ENCODE measurements at regions not wholly inside any gene's neighbourhood (a gene's known extent, or its start where the extent isn't known, plus 50 kb on each side); places are given as distances from the start of the nearest gene placed in this dataset.

GRCh38 chr5:87906962-87907361 lies 361.7 kb downstream of the TMEM161B start:
- no peaks in the 10 kb centered on the region for H3K36me3 ChIP-seq (ENCODE audit: control insufficient read depth, insufficient read depth, low read length)
- H3K9me3 ChIP-seq (ENCODE audit: control insufficient read depth, insufficient read depth, low read depth, low read length), result no peaks in the 10 kb centered on the region; the same call in 1 of the 2 replicates
- H3K27me3 ChIP-seq (ENCODE audit: control insufficient read depth, insufficient read depth, low read length), result no peaks in the 10 kb centered on the region
- H3K4me1 ChIP-seq (ENCODE audit: control insufficient read depth, insufficient read depth, low read length), result peaks cover 17% of the 10 kb centered on the region
- H3K9ac ChIP-seq (ENCODE audit: low read length), result no peak overlapping the region
- H3K27ac ChIP-seq (ENCODE audit: low read depth, low read length), result no peak overlapping the region
- H3K4me3 ChIP-seq (ENCODE audit: low read depth, low read length), result no peak overlapping the region

- Histone ChIP-seq H3K36me3 (ENCODE audit: control insufficient read depth, insufficient read depth, low read length) (no peaks in the 10 kb centered on the region), H3K27ac (ENCODE audit: low read depth, low read length) (no peak overlapping the region), H3K4me3 (ENCODE audit: low read depth, low read length) (no peak overlapping the region), H3K9ac (ENCODE audit: low read length) (no peak overlapping the region), H3K27me3 (ENCODE audit: control insufficient read depth, insufficient read depth, low read length) (no peaks in the 10 kb centered on the region), H3K4me1 (ENCODE audit: control insufficient read depth, insufficient read depth, low read length) (peaks cover 20% of the 10 kb centered on the region), H3K9me3 (ENCODE audit: control insufficient read depth, insufficient read depth, low read depth, low read length) (no peaks in the 10 kb centered on the region)
Observed at GRCh38 chr5:87900419-87900818, 368.2 kb downstream of the TMEM161B start.

- Histone ChIP-seq H3K9ac (ENCODE audit: low read length) (no peak overlapping the region), H3K4me3 (ENCODE audit: low read depth, low read length) (no peak overlapping the region), H3K27ac (ENCODE audit: low read depth, low read length) (no peak overlapping the region), H3K36me3 (ENCODE audit: control insufficient read depth, insufficient read depth, low read length) (no peaks in the 10 kb centered on the region), H3K9me3 (ENCODE audit: control insufficient read depth, insufficient read depth, low read depth, low read length) (no peaks in the 10 kb centered on the region), H3K27me3 (ENCODE audit: control insufficient read depth, insufficient read depth, low read length) (no peaks in the 10 kb centered on the region), H3K4me1 (ENCODE audit: control insufficient read depth, insufficient read depth, low read length) (peaks cover 20% of the 10 kb centered on the region)
Observed at GRCh38 chr5:87899721-87900131, 368.9 kb downstream of the TMEM161B start.

- Histone ChIP-seq H3K27ac (ENCODE audit: low read depth, low read length) (no peak overlapping the region), H3K4me3 (ENCODE audit: low read depth, low read length) (no peak overlapping the region), H3K4me1 (ENCODE audit: control insufficient read depth, insufficient read depth, low read length) (peaks cover 20% of the 10 kb centered on the region), H3K27me3 (ENCODE audit: control insufficient read depth, insufficient read depth, low read length) (no peaks in the 10 kb centered on the region), H3K9me3 (ENCODE audit: control insufficient read depth, insufficient read depth, low read depth, low read length) (no peaks in the 10 kb centered on the region), H3K9ac (ENCODE audit: low read length) (no peak overlapping the region), H3K36me3 (ENCODE audit: control insufficient read depth, insufficient read depth, low read length) (no peaks in the 10 kb centered on the region)
Observed at GRCh38 chr5:87899208-87899661, 369.4 kb downstream of the TMEM161B start.

DNA sequence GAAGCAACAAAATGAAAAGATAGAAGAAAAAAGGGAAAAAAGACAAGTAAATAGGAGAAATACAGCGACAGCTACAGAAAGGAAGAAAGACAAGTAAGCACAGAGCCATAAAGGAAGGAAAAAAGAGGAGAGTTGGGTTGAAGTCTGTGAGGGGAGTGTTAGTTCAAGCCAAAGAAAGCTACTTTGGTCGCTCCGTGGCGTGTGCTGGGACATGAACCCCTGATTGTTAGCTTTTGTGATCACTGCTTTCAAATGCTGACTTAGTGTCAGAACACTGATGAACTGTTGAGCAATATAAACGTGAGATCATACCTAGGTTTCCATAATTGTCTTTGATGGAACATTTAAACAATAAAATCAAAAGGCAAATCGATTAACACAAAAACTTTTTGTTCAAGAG lies 370.1 kb downstream of the TMEM161B start:
- Histone ChIP-seq H3K27me3 (ENCODE audit: control insufficient read depth, insufficient read depth, low read length) (no peaks in the 10 kb centered on the region), H3K9me3 (ENCODE audit: control insufficient read depth, insufficient read depth, low read depth, low read length) (no peaks in the 10 kb centered on the region), H3K4me1 (ENCODE audit: control insufficient read depth, insufficient read depth, low read length) (peaks cover 20% of the 10 kb centered on the region), H3K27ac (ENCODE audit: low read depth, low read length) (no peak overlapping the region), H3K9ac (ENCODE audit: low read length) (no peak overlapping the region), H3K36me3 (ENCODE audit: control insufficient read depth, insufficient read depth, low read length) (no peaks in the 10 kb centered on the region), H3K4me3 (ENCODE audit: low read depth, low read length) (no peak overlapping the region)

DNA sequence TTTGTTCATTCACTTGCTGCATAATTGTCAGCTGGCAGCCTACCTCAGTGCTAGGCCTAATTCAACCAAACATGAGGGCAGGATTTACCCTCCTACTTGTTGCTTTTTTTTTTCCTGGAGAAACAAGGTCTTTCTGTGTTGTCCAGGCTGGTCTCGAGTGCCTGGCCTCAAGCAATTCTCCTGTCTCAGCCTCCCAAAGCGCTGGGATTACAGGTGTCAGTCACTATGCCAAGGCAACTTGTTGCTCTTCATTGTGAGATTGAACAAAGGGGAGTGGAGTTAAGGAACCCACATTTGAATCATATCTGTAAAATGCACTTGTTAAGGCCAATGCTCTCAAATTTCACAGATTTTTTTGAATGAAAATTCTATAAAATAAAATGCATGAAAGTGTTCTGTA lies 380.5 kb downstream of the TMEM161B start:
- H3K4me1 ChIP-seq (ENCODE audit: control insufficient read depth, insufficient read depth, low read length), result no peaks in the 10 kb centered on the region

DNA sequence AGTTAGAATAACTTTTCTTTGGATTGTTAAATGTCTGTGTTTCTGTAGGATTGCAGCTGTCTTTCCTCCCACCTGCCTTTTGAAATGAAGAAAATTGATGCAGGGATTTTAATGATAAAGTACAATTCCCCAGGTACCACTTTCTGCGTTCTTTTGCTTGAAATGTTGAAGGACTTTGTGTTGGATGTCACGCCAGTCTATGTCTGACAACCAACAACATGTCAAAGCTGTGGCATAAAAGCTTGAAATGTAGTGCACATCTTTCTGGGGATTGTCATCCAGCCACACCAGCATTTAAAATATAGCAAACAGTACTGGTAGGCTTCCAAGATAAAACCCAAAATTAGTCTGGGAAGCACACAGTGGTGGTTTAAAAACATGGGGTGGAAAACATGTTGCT lies 381.4 kb downstream of the TMEM161B start:
- H3K27me3 ChIP-seq (ENCODE audit: control insufficient read depth, insufficient read depth, low read length), result no peaks in the 10 kb centered on the region
- H3K36me3 ChIP-seq (ENCODE audit: control insufficient read depth, insufficient read depth, low read length), result no peaks in the 10 kb centered on the region
- H3K4me1 ChIP-seq (ENCODE audit: control insufficient read depth, insufficient read depth, low read length), result no peaks in the 10 kb centered on the region
- no peak overlapping the region for H3K4me3 ChIP-seq (ENCODE audit: low read depth, low read length)
- no peaks in the 10 kb centered on the region for H3K9me3 ChIP-seq (ENCODE audit: control insufficient read depth, insufficient read depth, low read depth, low read length)
- no peak overlapping the region for H3K9ac ChIP-seq (ENCODE audit: low read length)
- no peak overlapping the region for H3K27ac ChIP-seq (ENCODE audit: low read depth, low read length)

More for the DNA sequence above, 380.5 kb downstream of the TMEM161B start:
- H3K4me3 ChIP-seq (ENCODE audit: low read depth, low read length), result no peak overlapping the region
- no peak overlapping the region for H3K9ac ChIP-seq (ENCODE audit: low read length)
- no peaks in the 10 kb centered on the region for H3K9me3 ChIP-seq (ENCODE audit: control insufficient read depth, insufficient read depth, low read depth, low read length)
- H3K36me3 ChIP-seq (ENCODE audit: control insufficient read depth, insufficient read depth, low read length), result no peaks in the 10 kb centered on the region
- H3K27me3 ChIP-seq (ENCODE audit: control insufficient read depth, insufficient read depth, low read length), result no peaks in the 10 kb centered on the region
- H3K27ac ChIP-seq (ENCODE audit: low read depth, low read length), result no peak overlapping the region

GRCh38 chr5:87886164-87886563 lies 382.5 kb downstream of the TMEM161B start:
- no peaks in the 10 kb centered on the region for H3K4me1 ChIP-seq (ENCODE audit: control insufficient read depth, insufficient read depth, low read length)
- no peaks in the 10 kb centered on the region for H3K27me3 ChIP-seq (ENCODE audit: control insufficient read depth, insufficient read depth, low read length)
- no peaks in the 10 kb centered on the region for H3K9me3 ChIP-seq (ENCODE audit: control insufficient read depth, insufficient read depth, low read depth, low read length)
- H3K4me3 ChIP-seq (ENCODE audit: low read depth, low read length), result no peak overlapping the region
- no peak overlapping the region for H3K9ac ChIP-seq (ENCODE audit: low read length)
- no peak overlapping the region for H3K27ac ChIP-seq (ENCODE audit: low read depth, low read length)
- no peaks in the 10 kb centered on the region for H3K36me3 ChIP-seq (ENCODE audit: control insufficient read depth, insufficient read depth, low read length)

GRCh38 chr5:87885758-87886157 lies 382.9 kb downstream of the TMEM161B start:
- Histone ChIP-seq H3K27ac (ENCODE audit: low read depth, low read length) (no peak overlapping the region), H3K27me3 (ENCODE audit: control insufficient read depth, insufficient read depth, low read length) (no peaks in the 10 kb centered on the region), H3K4me1 (ENCODE audit: control insufficient read depth, insufficient read depth, low read length) (no peaks in the 10 kb centered on the region), H3K9ac (ENCODE audit: low read length) (no peak overlapping the region), H3K36me3 (ENCODE audit: control insufficient read depth, insufficient read depth, low read length) (no peaks in the 10 kb centered on the region), H3K9me3 (ENCODE audit: control insufficient read depth, insufficient read depth, low read depth, low read length) (no peaks in the 10 kb centered on the region), H3K4me3 (ENCODE audit: low read depth, low read length) (no peak overlapping the region)

- Histone ChIP-seq H3K27me3 (ENCODE audit: control insufficient read depth, insufficient read depth, low read length) (no peaks in the 10 kb centered on the region), H3K27ac (ENCODE audit: low read depth, low read length) (no peak overlapping the region), H3K4me3 (ENCODE audit: low read depth, low read length) (no peak overlapping the region), H3K36me3 (ENCODE audit: control insufficient read depth, insufficient read depth, low read length) (no peaks in the 10 kb centered on the region), H3K9me3 (ENCODE audit: control insufficient read depth, insufficient read depth, low read depth, low read length) (no peaks in the 10 kb centered on the region), H3K9ac (ENCODE audit: low read length) (no peak overlapping the region), H3K4me1 (ENCODE audit: control insufficient read depth, insufficient read depth, low read length) (peaks cover 14% of the 10 kb centered on the region)
Observed at GRCh38 chr5:87877495-87877894, 391.1 kb downstream of the TMEM161B start.

DNA sequence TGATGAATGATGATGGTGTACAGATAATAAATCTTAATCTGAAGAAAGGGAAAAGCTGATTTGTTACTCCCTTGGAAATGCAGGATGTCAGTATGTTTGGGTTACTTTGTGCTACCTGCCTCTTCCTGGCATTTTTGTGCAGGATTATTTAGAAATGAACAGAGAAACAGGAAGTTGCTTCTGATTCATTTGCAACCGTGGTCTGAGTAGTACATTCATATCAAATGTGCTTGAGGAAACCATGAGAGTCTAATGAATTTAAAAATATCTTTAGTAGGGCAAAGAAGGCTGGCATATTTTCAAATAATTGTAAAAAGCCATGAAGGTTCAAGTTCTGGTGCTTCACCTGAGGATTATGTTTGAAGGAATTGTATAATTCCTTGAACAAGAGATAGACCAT lies 391.6 kb downstream of the TMEM161B start:
- no peak overlapping the region for H3K9ac ChIP-seq (ENCODE audit: low read length)
- no peaks in the 10 kb centered on the region for H3K27me3 ChIP-seq (ENCODE audit: control insufficient read depth, insufficient read depth, low read length)
- no peak overlapping the region for H3K27ac ChIP-seq (ENCODE audit: low read depth, low read length)
- H3K9me3 ChIP-seq (ENCODE audit: control insufficient read depth, insufficient read depth, low read depth, low read length), result no peaks in the 10 kb centered on the region
- H3K4me3 ChIP-seq (ENCODE audit: low read depth, low read length), result no peak overlapping the region
- peaks cover 16% of the 10 kb centered on the region for H3K4me1 ChIP-seq (ENCODE audit: control insufficient read depth, insufficient read depth, low read length)
- no peaks in the 10 kb centered on the region for H3K36me3 ChIP-seq (ENCODE audit: control insufficient read depth, insufficient read depth, low read length)

DNA sequence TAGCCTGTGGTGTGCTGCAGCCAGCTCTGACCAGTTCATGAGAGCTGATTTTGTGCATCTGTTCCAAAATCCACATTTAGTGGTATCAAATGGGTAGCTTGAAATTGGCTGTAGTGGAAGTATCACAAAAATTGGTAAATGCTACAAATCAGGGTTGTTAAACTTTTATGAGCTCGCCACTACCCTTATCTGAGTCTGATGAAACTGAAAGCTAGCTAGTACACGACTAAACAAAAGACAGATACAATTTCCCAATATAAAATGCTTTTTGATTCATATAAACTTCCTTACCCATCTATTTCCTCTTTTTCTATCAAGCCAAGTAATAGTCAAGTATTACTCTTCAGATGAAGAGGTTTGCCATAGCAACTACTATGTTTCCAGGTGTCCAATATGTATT lies 392.0 kb downstream of the TMEM161B start:
- H3K4me1 ChIP-seq (ENCODE audit: control insufficient read depth, insufficient read depth, low read length), result peaks cover 16% of the 10 kb centered on the region
- H3K4me3 ChIP-seq (ENCODE audit: low read depth, low read length), result no peak overlapping the region
- H3K9me3 ChIP-seq (ENCODE audit: control insufficient read depth, insufficient read depth, low read depth, low read length), result no peaks in the 10 kb centered on the region
- H3K27me3 ChIP-seq (ENCODE audit: control insufficient read depth, insufficient read depth, low read length), result no peaks in the 10 kb centered on the region
- H3K27ac ChIP-seq (ENCODE audit: low read depth, low read length), result no peak overlapping the region
- no peaks in the 10 kb centered on the region for H3K36me3 ChIP-seq (ENCODE audit: control insufficient read depth, insufficient read depth, low read length)
- H3K9ac ChIP-seq (ENCODE audit: low read length), result no peak overlapping the region

All from HUES6 (cell line).